Osteocyte (in vitro differentiated cells): ENCODE measurements at regions not wholly inside any gene's neighbourhood (a gene's known extent, or its start where the extent isn't known, plus 50 kb on each side); places are given as distances from the start of the nearest gene placed in this dataset.

Experiments used
- DNase-seq: peaks from one replicate; pipeline ENCODE4 v3.0.0; 2021; ENCODE audit warnings: mixed read lengths; ENCODE audit not compliant: unreplicated experiment; ENCODE audit errors: extremely low spot score
- H3K27ac Mint-ChIP-seq: one replicate; pipeline ENCODE4 v1.8.0; 2021; ENCODE audit warnings: mild to moderate bottlenecking, mixed read lengths; ENCODE audit not compliant: unreplicated experiment
- H3K27me3 Mint-ChIP-seq: one replicate; pipeline ENCODE4 v1.8.0; 2021; ENCODE audit warnings: mixed read lengths; ENCODE audit not compliant: unreplicated experiment
- H3K36me3 Mint-ChIP-seq: one replicate; pipeline ENCODE4 v1.8.0; 2021; ENCODE audit warnings: mixed read lengths; ENCODE audit not compliant: unreplicated experiment
- H3K4me1 Mint-ChIP-seq: one replicate; pipeline ENCODE4 v1.8.0; 2021; ENCODE audit warnings: mixed read lengths; ENCODE audit not compliant: unreplicated experiment
- H3K4me3 Mint-ChIP-seq: one replicate; pipeline ENCODE4 v1.8.0; 2021; ENCODE audit warnings: mild to moderate bottlenecking, moderate library complexity, mixed read lengths; ENCODE audit not compliant: unreplicated experiment
- H3K9me3 Mint-ChIP-seq: one replicate; pipeline ENCODE4 v1.8.0; 2021; ENCODE audit warnings: mixed read lengths; ENCODE audit not compliant: unreplicated experiment
- TF ChIP-seq, protein P1 (sequence below): fragments of 200-600 bp; sonication (generic); IDR thresholded peaks from 2 replicates; pipeline ENCODE4 v1.5.0; 2021; ENCODE audit warnings: antibody characterized with exemption, mild to moderate bottlenecking, moderate library complexity

DNA sequence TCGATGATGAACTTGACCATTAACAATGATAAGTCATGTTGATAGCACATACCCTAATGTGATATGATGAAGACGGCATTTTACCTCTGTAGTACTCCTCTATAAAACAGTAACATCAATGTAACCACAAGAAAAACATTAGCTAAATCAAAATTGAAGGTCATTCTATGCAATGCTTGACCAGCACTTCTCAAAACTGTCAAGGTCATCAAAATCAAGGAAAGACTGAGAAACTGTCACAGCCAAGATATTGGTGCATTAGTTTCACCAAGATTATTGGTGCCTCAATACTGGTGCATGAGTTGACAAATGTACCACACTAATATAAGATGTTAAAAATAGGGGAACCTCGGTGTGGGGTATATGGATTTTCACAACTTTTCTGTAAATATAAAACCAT, 251.1 kb upstream of the CNTN4 start:
- TF ChIP-seq, protein P1, sequence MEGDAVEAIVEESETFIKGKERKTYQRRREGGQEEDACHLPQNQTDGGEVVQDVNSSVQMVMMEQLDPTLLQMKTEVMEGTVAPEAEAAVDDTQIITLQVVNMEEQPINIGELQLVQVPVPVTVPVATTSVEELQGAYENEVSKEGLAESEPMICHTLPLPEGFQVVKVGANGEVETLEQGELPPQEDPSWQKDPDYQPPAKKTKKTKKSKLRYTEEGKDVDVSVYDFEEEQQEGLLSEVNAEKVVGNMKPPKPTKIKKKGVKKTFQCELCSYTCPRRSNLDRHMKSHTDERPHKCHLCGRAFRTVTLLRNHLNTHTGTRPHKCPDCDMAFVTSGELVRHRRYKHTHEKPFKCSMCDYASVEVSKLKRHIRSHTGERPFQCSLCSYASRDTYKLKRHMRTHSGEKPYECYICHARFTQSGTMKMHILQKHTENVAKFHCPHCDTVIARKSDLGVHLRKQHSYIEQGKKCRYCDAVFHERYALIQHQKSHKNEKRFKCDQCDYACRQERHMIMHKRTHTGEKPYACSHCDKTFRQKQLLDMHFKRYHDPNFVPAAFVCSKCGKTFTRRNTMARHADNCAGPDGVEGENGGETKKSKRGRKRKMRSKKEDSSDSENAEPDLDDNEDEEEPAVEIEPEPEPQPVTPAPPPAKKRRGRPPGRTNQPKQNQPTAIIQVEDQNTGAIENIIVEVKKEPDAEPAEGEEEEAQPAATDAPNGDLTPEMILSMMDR: no peak
- Mint-ChIP-seq H3K4me1 (no peaks in the 10 kb centered on the region), H3K27me3 (no peaks in the 10 kb centered on the region), H3K9me3 (no peaks in the 10 kb centered on the region), H3K36me3 (no peaks in the 10 kb centered on the region), H3K4me3 (no peak overlapping the region), H3K27ac (no peak overlapping the region)
- DNase-seq: no peak

DNA sequence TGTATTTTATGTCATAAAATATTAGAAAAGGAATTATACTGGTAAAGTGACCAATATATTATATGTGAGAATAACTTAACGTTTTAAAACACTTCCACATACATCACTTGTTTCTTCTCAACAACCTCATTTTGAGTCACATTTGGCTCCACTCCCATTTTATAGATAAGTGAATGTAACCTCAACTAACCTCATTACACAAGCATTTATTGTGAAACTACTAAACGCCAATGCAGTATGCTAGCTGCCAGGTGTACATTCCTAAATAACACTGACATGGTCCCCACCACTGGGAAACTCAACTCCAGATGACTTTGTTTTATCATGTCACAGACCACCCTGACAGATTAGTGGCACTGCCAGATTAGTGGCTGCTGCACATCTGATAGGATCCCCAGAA, 249.7 kb upstream of the CNTN4 start:
- Mint-ChIP-seq H3K4me1 (no peaks in the 10 kb centered on the region), H3K4me3 (no peak overlapping the region), H3K27me3 (no peaks in the 10 kb centered on the region), H3K27ac (no peak overlapping the region), H3K36me3 (no peaks in the 10 kb centered on the region), H3K9me3 (no peaks in the 10 kb centered on the region)
- no peak for DNase-seq
- TF ChIP-seq, protein P1: no peak

DNA sequence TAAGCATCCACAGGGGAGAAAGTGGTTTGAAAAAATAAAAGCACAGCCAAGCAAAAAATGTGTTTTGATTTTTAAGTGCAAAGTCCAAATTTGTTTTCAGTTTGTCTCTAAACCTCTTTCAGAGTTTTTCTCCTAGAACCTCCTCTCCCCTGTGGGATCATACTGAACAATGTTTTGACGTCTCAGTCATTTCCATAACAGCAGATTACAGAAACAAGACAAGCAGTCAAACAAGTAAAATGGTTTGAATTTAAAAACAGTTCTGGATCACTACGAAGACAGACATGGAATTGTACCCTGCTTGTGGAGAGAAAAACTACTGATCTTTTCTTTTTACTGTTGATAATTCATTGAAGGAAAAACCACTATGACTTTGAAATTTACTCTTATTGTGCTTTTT, 245.7 kb upstream of the CNTN4 start:
- no peak overlapping the region for H3K4me3 Mint-ChIP-seq
- no peak overlapping the region for H3K27ac Mint-ChIP-seq
- no peaks in the 10 kb centered on the region for H3K27me3 Mint-ChIP-seq
- no peaks in the 10 kb centered on the region for H3K4me1 Mint-ChIP-seq
- TF ChIP-seq, protein P1: no peak
- H3K36me3 Mint-ChIP-seq: no peaks in the 10 kb centered on the region
- DNase-seq: no peak
- no peaks in the 10 kb centered on the region for H3K9me3 Mint-ChIP-seq

GRCh38 chr3:1855841-1856240, 242.8 kb upstream of the CNTN4 start:
- no peak overlapping the region for H3K4me3 Mint-ChIP-seq
- no peak for DNase-seq
- no peak overlapping the region for H3K27ac Mint-ChIP-seq
- H3K27me3 Mint-ChIP-seq: no peaks in the 10 kb centered on the region
- TF ChIP-seq, protein P1: no peak
- H3K4me1 Mint-ChIP-seq: no peaks in the 10 kb centered on the region
- H3K36me3 Mint-ChIP-seq: no peaks in the 10 kb centered on the region
- no peaks in the 10 kb centered on the region for H3K9me3 Mint-ChIP-seq

- DNase-seq: no peak
- H3K4me1 Mint-ChIP-seq: peaks cover 2% of the 10 kb centered on the region
- TF ChIP-seq, protein P1: no peak
- H3K27me3 Mint-ChIP-seq: no peaks in the 10 kb centered on the region
- H3K4me3 Mint-ChIP-seq: no peak overlapping the region
- H3K9me3 Mint-ChIP-seq: peaks cover 20% of the 10 kb centered on the region
- no peaks in the 10 kb centered on the region for H3K36me3 Mint-ChIP-seq
- H3K27ac Mint-ChIP-seq: no peak overlapping the region
Observed at GRCh38 chr3:1870738-1871137, 227.9 kb upstream of the CNTN4 start.
